Muscle of leg (tissue), 3 donors: ENCODE measurements at regions not wholly inside any gene's neighbourhood (a gene's known extent, or its start where the extent isn't known, plus 50 kb on each side); places are given as distances from the start of the nearest gene placed in this dataset.

ENCODE experiments used
- DNase-seq: peaks from one replicate; pipeline ENCODE4 v3.0.0; 2013
- H3K27ac ChIP-seq: one replicate; pipeline ENCODE4 v1.5.1; 2013; ENCODE audit warnings: mild to moderate bottlenecking, low read length, control low read depth
- H3K27me3 ChIP-seq: one replicate; pipeline ENCODE4 v1.6.1; 2013; ENCODE audit warnings: low read length; ENCODE audit not compliant: control insufficient read depth, insufficient read depth
- H3K36me3 ChIP-seq: one replicate; pipeline ENCODE4 v1.6.1; 2013; ENCODE audit warnings: low read length; ENCODE audit not compliant: control insufficient read depth, insufficient read depth
- H3K4me1 ChIP-seq: one replicate; pipeline ENCODE4 v1.6.1; 2013; ENCODE audit warnings: low read length; ENCODE audit not compliant: control insufficient read depth, insufficient read depth
- H3K4me3 ChIP-seq: one replicate; pipeline ENCODE4 v1.5.1; 2013; ENCODE audit warnings: low read length, control low read depth
- H3K9me3 ChIP-seq: replicated peaks from 2 replicates; pipeline ENCODE4 v1.6.1; 2013; ENCODE audit warnings: low read depth, low read length; ENCODE audit not compliant: control insufficient read depth
- WGBS: methylation state at CpG from one replicate; pipeline ENCODE4 v1.1.5; 2013; ENCODE audit warnings: missing lambda C conversion rate; ENCODE audit not compliant: insufficient coverage; 5-methylcytosine and 5-hydroxymethylcytosine counted together

- Histone ChIP-seq H3K27me3 (no peaks in the 10 kb centered on the region), H3K4me1 (no peaks in the 10 kb centered on the region), H3K9me3 (peaks cover 2% of the 10 kb centered on the region), H3K36me3 (no peaks in the 10 kb centered on the region), H3K27ac (no peak overlapping the region), H3K4me3 (no peak overlapping the region)
- no peak for DNase-seq
- WGBS, result 80% methylated on average over 2 of the region's 3 CpGs
Observed at GRCh38 chr7:52270301-52270700, 765.1 kb upstream of the POM121L12 start.

GRCh38 chr7:52269669-52270068, 765.8 kb upstream of the POM121L12 start:
- no peaks in the 10 kb centered on the region for H3K27me3 ChIP-seq
- no peaks in the 10 kb centered on the region for H3K4me1 ChIP-seq
- WGBS, result no CpG with 5 or more reads among the region's 2 CpGs
- H3K27ac ChIP-seq, result no peak overlapping the region
- peaks cover 2% of the 10 kb centered on the region for H3K9me3 ChIP-seq
- no peak for DNase-seq
- H3K4me3 ChIP-seq, result no peak overlapping the region
- no peaks in the 10 kb centered on the region for H3K36me3 ChIP-seq

GRCh38 chr7:52261057-52261456, 774.4 kb upstream of the POM121L12 start:
- H3K36me3 ChIP-seq, result no peaks in the 10 kb centered on the region
- H3K4me1 ChIP-seq, result peaks cover 2% of the 10 kb centered on the region
- H3K27me3 ChIP-seq, result no peaks in the 10 kb centered on the region
- 77% methylated on average over 4 of the region's 6 CpGs for WGBS
- H3K27ac ChIP-seq, result no peak overlapping the region
- no peaks in the 10 kb centered on the region for H3K9me3 ChIP-seq
- H3K4me3 ChIP-seq, result no peak overlapping the region
- peak; percentile 16 for DNase-seq

GRCh38 chr7:52260046-52260665, 775.3 kb upstream of the POM121L12 start:
- no peak for DNase-seq
- 80% methylated on average over 1 of the region's 6 CpGs for WGBS
- H3K4me1 ChIP-seq, result peaks cover 2% of the 10 kb centered on the region
- H3K27me3 ChIP-seq, result no peaks in the 10 kb centered on the region
- no peaks in the 10 kb centered on the region for H3K36me3 ChIP-seq
- H3K27ac ChIP-seq, result no peak overlapping the region
- no peaks in the 10 kb centered on the region for H3K9me3 ChIP-seq
- no peak overlapping the region for H3K4me3 ChIP-seq

GRCh38 chr7:52257890-52258289, 777.5 kb upstream of the POM121L12 start:
- H3K27me3 ChIP-seq, result no peaks in the 10 kb centered on the region
- 50% methylated on average over 1 of the region's 2 CpGs for WGBS
- H3K9me3 ChIP-seq, result no peaks in the 10 kb centered on the region
- DNase-seq, result peak; percentile 56
- peaks cover 2% of the 10 kb centered on the region for H3K4me1 ChIP-seq
- no peak overlapping the region for H3K4me3 ChIP-seq
- no peak overlapping the region for H3K27ac ChIP-seq
- no peaks in the 10 kb centered on the region for H3K36me3 ChIP-seq

- Histone ChIP-seq H3K9me3 (no peaks in the 10 kb centered on the region), H3K36me3 (no peaks in the 10 kb centered on the region), H3K27ac (no peak overlapping the region), H3K4me1 (peaks cover 2% of the 10 kb centered on the region), H3K4me3 (no peak overlapping the region), H3K27me3 (no peaks in the 10 kb centered on the region)
- 29% methylated on average over 1 of the region's 4 CpGs for WGBS
- no peak for DNase-seq
Observed at GRCh38 chr7:52254396-52255010, 780.9 kb upstream of the POM121L12 start.

GRCh38 chr7:52253953-52254352, 781.5 kb upstream of the POM121L12 start:
- Histone ChIP-seq H3K9me3 (no peaks in the 10 kb centered on the region), H3K36me3 (no peaks in the 10 kb centered on the region), H3K27ac (no peak overlapping the region), H3K27me3 (no peaks in the 10 kb centered on the region), H3K4me3 (no peak overlapping the region), H3K4me1 (peaks cover 2% of the 10 kb centered on the region)
- DNase-seq, result no peak
- WGBS, result 76% methylated on average over 3 of the region's 5 CpGs

- no peaks in the 10 kb centered on the region for H3K36me3 ChIP-seq
- no peaks in the 10 kb centered on the region for H3K9me3 ChIP-seq
- no peak overlapping the region for H3K27ac ChIP-seq
- H3K4me3 ChIP-seq, result no peak overlapping the region
- DNase-seq, result no peak
- 27% methylated on average over 3 of the region's 6 CpGs for WGBS
- no peaks in the 10 kb centered on the region for H3K27me3 ChIP-seq
- no peaks in the 10 kb centered on the region for H3K4me1 ChIP-seq
Observed at GRCh38 chr7:52249741-52250140, 785.7 kb upstream of the POM121L12 start.

GRCh38 chr7:52247518-52247917, 787.9 kb upstream of the POM121L12 start:
- H3K36me3 ChIP-seq, result no peaks in the 10 kb centered on the region
- H3K4me1 ChIP-seq, result no peaks in the 10 kb centered on the region
- no peaks in the 10 kb centered on the region for H3K27me3 ChIP-seq
- no peak overlapping the region for H3K4me3 ChIP-seq
- H3K9me3 ChIP-seq, result no peaks in the 10 kb centered on the region
- no peak for DNase-seq
- H3K27ac ChIP-seq, result no peak overlapping the region
- WGBS, result no CpG with 5 or more reads among the region's 4 CpGs

- Histone ChIP-seq H3K36me3 (no peaks in the 10 kb centered on the region), H3K4me3 (no peak overlapping the region), H3K4me1 (no peaks in the 10 kb centered on the region), H3K9me3 (no peaks in the 10 kb centered on the region), H3K27ac (no peak overlapping the region), H3K27me3 (no peaks in the 10 kb centered on the region)
- WGBS, result no CpG with 5 or more reads among the region's 3 CpGs
- no peak for DNase-seq
Observed at GRCh38 chr7:52243685-52244084, 791.7 kb upstream of the POM121L12 start.
